H9 (cell line): ENCODE measurements at regions not wholly inside any gene's neighbourhood (a gene's known extent, or its start where the extent isn't known, plus 50 kb on each side); places are given as distances from the start of the nearest gene placed in this dataset.

Experiments
- DNase-seq: peaks from one replicate; pipeline ENCODE4 v3.0.0-alpha.2; 2017
- H2AFZ ChIP-seq: one replicate; pipeline ENCODE4 v1.6.1; 2013; ENCODE audit warnings: mild to moderate bottlenecking, low read length, control low read depth, moderate library complexity
- H2AK5ac ChIP-seq: 2 replicates; pipeline ENCODE4 v1.6.1; 2013; ENCODE audit warnings: low read length, control low read depth, mixed read lengths; ENCODE audit not compliant: insufficient read length
- H2BK120ac ChIP-seq: one replicate; pipeline ENCODE4 v1.6.1; 2013; ENCODE audit warnings: low read depth, mild to moderate bottlenecking, low read length, control low read depth, inconsistent platforms; ENCODE audit not compliant: poor library complexity, severe bottlenecking
- H2BK12ac ChIP-seq: 2 replicates; pipeline ENCODE4 v1.6.1; 2013; ENCODE audit warnings: low read length, control low read depth, mixed read lengths, low read depth; ENCODE audit not compliant: insufficient read length
- H2BK15ac ChIP-seq: 2 replicates; pipeline ENCODE4 v1.6.1; 2013; ENCODE audit warnings: low read depth, low read length, control low read depth
- H2BK20ac ChIP-seq: one replicate; pipeline ENCODE4 v1.6.1; 2013; ENCODE audit warnings: low read depth, mild to moderate bottlenecking, low read length, control low read depth, inconsistent platforms; ENCODE audit not compliant: poor library complexity, severe bottlenecking
- H2BK5ac ChIP-seq: 2 replicates; pipeline ENCODE4 v1.6.1; 2013; ENCODE audit warnings: low read length, control low read depth, mixed read lengths; ENCODE audit not compliant: insufficient read length
- H3K14ac ChIP-seq: 2 replicates; pipeline ENCODE4 v1.6.1; 2013; ENCODE audit warnings: low read length, control low read depth; ENCODE audit not compliant: insufficient read depth
- H3K18ac ChIP-seq: 2 replicates; pipeline ENCODE4 v1.6.1; 2013; ENCODE audit warnings: low read depth, mild to moderate bottlenecking, mixed read lengths, low read length, control low read depth; ENCODE audit not compliant: insufficient read length
- H3K23ac ChIP-seq: 2 replicates; pipeline ENCODE4 v1.6.1; 2013; ENCODE audit warnings: low read length, control low read depth, mixed read lengths, low read depth; ENCODE audit not compliant: insufficient read length
- H3K23me2 ChIP-seq: 2 replicates; pipeline ENCODE4 v1.6.1; 2013; ENCODE audit warnings: low read depth, mild to moderate bottlenecking, mixed read lengths, low read length, control low read depth; ENCODE audit not compliant: insufficient read length, poor library complexity, severe bottlenecking
- H3K27ac ChIP-seq: 2 replicates; pipeline ENCODE4 v1.5.1; 2013; ENCODE audit warnings: low read length, control low read depth, mixed read lengths, low read depth; ENCODE audit not compliant: insufficient read length
- H3K27me3 ChIP-seq: 2 replicates; pipeline ENCODE4 v1.6.1; 2013; ENCODE audit warnings: low read length, control low read depth, inconsistent platforms; ENCODE audit not compliant: insufficient read depth
- H3K4ac ChIP-seq: 2 replicates; pipeline ENCODE4 v1.6.1; 2013; ENCODE audit warnings: low read depth, mild to moderate bottlenecking, control low read depth, inconsistent platforms, low read length, moderate library complexity
- H3K4me1 ChIP-seq: 2 replicates; pipeline ENCODE4 v1.6.1; 2013; ENCODE audit warnings: low read length, control low read depth, inconsistent platforms; ENCODE audit not compliant: insufficient read depth
- H3K4me2 ChIP-seq: 2 replicates; pipeline ENCODE4 v1.6.1; 2013; ENCODE audit warnings: low read length, control low read depth, mixed read lengths; ENCODE audit not compliant: insufficient read length, insufficient read depth
- H3K56ac ChIP-seq: 2 replicates; pipeline ENCODE4 v1.6.1; 2013; ENCODE audit warnings: low read depth, mild to moderate bottlenecking, mixed read lengths, low read length, control low read depth; ENCODE audit not compliant: insufficient read length
- H3K79me1 ChIP-seq: 2 replicates; pipeline ENCODE4 v1.6.1; 2013; ENCODE audit warnings: low read depth, mild to moderate bottlenecking, moderate library complexity, low read length, control low read depth, inconsistent platforms; ENCODE audit not compliant: insufficient read depth, poor library complexity, severe bottlenecking
- H3K79me2 ChIP-seq: 2 replicates; pipeline ENCODE4 v1.6.1; 2013; ENCODE audit warnings: low read length, control low read depth, inconsistent platforms; ENCODE audit not compliant: insufficient read depth
- H3K9ac ChIP-seq: 2 replicates; pipeline ENCODE4 v1.6.1; 2013; ENCODE audit warnings: low read length, control low read depth, mixed read lengths; ENCODE audit not compliant: insufficient read length; ENCODE audit errors: extremely low read depth
- H3K9me3 ChIP-seq: one replicate; pipeline ENCODE4 v1.6.1; 2013; ENCODE audit warnings: low read depth, low read length, inconsistent platforms; ENCODE audit not compliant: control insufficient read depth
- H3T11ph ChIP-seq: one replicate; pipeline ENCODE4 v1.6.1; 2013; ENCODE audit warnings: mild to moderate bottlenecking, low read length, control low read depth, inconsistent platforms
- H4K20me1 ChIP-seq: one replicate; pipeline ENCODE4 v1.6.1; 2013; ENCODE audit not compliant: control insufficient read depth, insufficient read length, insufficient read depth
- H4K5ac ChIP-seq: 2 replicates; pipeline ENCODE4 v1.6.1; 2013; ENCODE audit warnings: low read depth, mild to moderate bottlenecking, mixed read lengths, low read length, control low read depth; ENCODE audit not compliant: insufficient read length
- H4K8ac ChIP-seq: replicated peaks from 2 replicates; pipeline ENCODE4 v1.6.1; 2013; ENCODE audit warnings: low read length, control low read depth, mixed read lengths, low read depth; ENCODE audit not compliant: insufficient read length
- H4K91ac ChIP-seq: 2 replicates; pipeline ENCODE4 v1.6.1; 2013; ENCODE audit warnings: low read depth, mild to moderate bottlenecking, moderate library complexity, mixed read lengths, low read length, control low read depth; ENCODE audit not compliant: insufficient read length
- H3K27ac Mint-ChIP-seq, 3 experiments: 2 replicates in 2 of 3; 3 replicates in 1 of 3; pipeline ENCODE4 v1.8.0; 2020 to 2021; ENCODE audit warnings: mixed read lengths in 3 of 3, mild to moderate bottlenecking in 1 of 3, moderate library complexity in 1 of 3
- H3K27me3 Mint-ChIP-seq: 2 replicates; pipeline ENCODE4 v1.8.0; 2021; ENCODE audit warnings: low read depth, mild to moderate bottlenecking, moderate library complexity, mixed read lengths
- H3K36me3 Mint-ChIP-seq, 3 experiments: 2 replicates in 2 of 3; 3 replicates in 1 of 3; pipeline ENCODE4 v1.8.0; 2020 to 2021; ENCODE audit warnings: low read depth in 3 of 3, mixed read lengths in 3 of 3; ENCODE audit not compliant: insufficient read depth in 1 of 3
- H3K4me1 Mint-ChIP-seq, 2 experiments: 2 replicates each; pipeline ENCODE4 v1.8.0; 2020; ENCODE audit warnings: mixed read lengths in 2 of 2
- H3K4me3 Mint-ChIP-seq, 2 experiments: 2 replicates in 1 of 2; 3 replicates in 1 of 2; pipeline ENCODE4 v1.8.0; 2020 to 2021; ENCODE audit warnings: mild to moderate bottlenecking in 2 of 2, mixed read lengths in 2 of 2, moderate library complexity in 1 of 2
- H3K9me3 Mint-ChIP-seq, 2 experiments: 2 replicates in 1 of 2; 3 replicates in 1 of 2; pipeline ENCODE4 v1.8.0; 2020; ENCODE audit warnings: mild to moderate bottlenecking in 2 of 2, mixed read lengths in 2 of 2, moderate library complexity in 1 of 2
- WGBS: extraction: QIAGEN DNeasy Blood & Tissue Kit; methylation state at CpG from one replicate; pipeline ENCODE4 v1.1.7; 2013; ENCODE audit warnings: missing lambda C conversion rate, low lambda C conversion rate, mixed read lengths; ENCODE audit not compliant: insufficient read length; ENCODE audit errors: extremely low coverage; 5-methylcytosine and 5-hydroxymethylcytosine counted together
- TF ChIP-seq, protein P1 (sequence below): fragments of 200-600 bp; sonication (generic); conservative IDR thresholded peaks from 3 replicates; pipeline ENCODE4 v1.8.0; 2021; ENCODE audit warnings: antibody characterized with exemption, mild to moderate bottlenecking

DNA sequence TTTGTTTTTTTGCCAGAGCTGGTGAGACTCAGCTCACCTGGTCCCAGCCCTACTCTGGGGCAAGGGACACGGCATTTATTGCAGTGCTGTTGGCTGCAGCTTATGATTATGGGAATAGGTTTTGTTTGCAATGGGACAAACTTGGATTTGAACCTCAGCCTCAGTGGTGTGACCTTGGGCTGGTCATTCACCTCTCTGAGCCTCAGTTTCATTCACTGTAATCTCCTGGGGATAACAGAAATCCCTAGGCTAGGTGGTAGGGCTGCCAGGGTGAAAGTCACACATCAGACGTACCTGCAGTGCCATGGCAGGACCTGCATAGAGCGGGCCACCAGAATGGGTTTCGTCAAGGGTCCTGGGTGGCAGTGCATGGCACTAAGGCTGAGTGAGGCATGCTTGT lies 73.7 kb upstream of the MEDAG start:
- Histone ChIP-seq H3K9ac (no peak overlapping the region), H3K27ac (no peak overlapping the region), H4K8ac (no peak overlapping the region), H4K91ac (no peak overlapping the region), H2BK5ac (no peak overlapping the region), H3K27me3 (no peaks in the 10 kb centered on the region; the same call in 1 of the 2 replicates), H4K5ac (no peak overlapping the region), H2BK15ac (no peak overlapping the region), H4K20me1 (no peaks in the 10 kb centered on the region), H2BK120ac (no peak overlapping the region), H3K4ac (no peak overlapping the region), H3K23ac (no peak overlapping the region), H3K4me2 (no peak overlapping the region), H2AFZ (no peak overlapping the region), H3K18ac (no peak overlapping the region), H3K79me1 (no peaks in the 10 kb centered on the region), H2AK5ac (no peak overlapping the region), H3K4me1 (no peaks in the 10 kb centered on the region), H3K9me3 (no peaks in the 10 kb centered on the region), H2BK20ac (no peak overlapping the region), H3K14ac (no peak overlapping the region), H3T11ph (no peak overlapping the region), H2BK12ac (no peak overlapping the region), H3K79me2 (no peaks in the 10 kb centered on the region), H3K56ac (no peak overlapping the region), H3K23me2 (no peaks in the 10 kb centered on the region)
- Mint-ChIP-seq H3K4me1 (peaks cover 15 to 20% of the 10 kb centered on the region in 2 experiments), H3K4me3 (no peak overlapping the region), H3K27ac (no peak overlapping the region), H3K27me3 (peaks cover 43% of the 10 kb centered on the region), H3K36me3 (peaks cover 0 to 5% (median 0%) of the 10 kb centered on the region in 3 experiments; a peak in 1 of 7 replicates), H3K9me3 (peaks cover under 1% of the 10 kb centered on the region in 2 experiments; a peak in 2 of 5 replicates)
- no peak for DNase-seq
- WGBS: no CpG with 5 or more reads among the region's 4 CpGs
- TF ChIP-seq, protein P1, sequence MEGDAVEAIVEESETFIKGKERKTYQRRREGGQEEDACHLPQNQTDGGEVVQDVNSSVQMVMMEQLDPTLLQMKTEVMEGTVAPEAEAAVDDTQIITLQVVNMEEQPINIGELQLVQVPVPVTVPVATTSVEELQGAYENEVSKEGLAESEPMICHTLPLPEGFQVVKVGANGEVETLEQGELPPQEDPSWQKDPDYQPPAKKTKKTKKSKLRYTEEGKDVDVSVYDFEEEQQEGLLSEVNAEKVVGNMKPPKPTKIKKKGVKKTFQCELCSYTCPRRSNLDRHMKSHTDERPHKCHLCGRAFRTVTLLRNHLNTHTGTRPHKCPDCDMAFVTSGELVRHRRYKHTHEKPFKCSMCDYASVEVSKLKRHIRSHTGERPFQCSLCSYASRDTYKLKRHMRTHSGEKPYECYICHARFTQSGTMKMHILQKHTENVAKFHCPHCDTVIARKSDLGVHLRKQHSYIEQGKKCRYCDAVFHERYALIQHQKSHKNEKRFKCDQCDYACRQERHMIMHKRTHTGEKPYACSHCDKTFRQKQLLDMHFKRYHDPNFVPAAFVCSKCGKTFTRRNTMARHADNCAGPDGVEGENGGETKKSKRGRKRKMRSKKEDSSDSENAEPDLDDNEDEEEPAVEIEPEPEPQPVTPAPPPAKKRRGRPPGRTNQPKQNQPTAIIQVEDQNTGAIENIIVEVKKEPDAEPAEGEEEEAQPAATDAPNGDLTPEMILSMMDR: no peak
